ENCODE measurements at regions not wholly inside any gene's neighbourhood (a gene's known extent, or its start where the extent isn't known, plus 50 kb on each side); places are given as distances from the start of the nearest gene placed in this dataset.

DNA sequence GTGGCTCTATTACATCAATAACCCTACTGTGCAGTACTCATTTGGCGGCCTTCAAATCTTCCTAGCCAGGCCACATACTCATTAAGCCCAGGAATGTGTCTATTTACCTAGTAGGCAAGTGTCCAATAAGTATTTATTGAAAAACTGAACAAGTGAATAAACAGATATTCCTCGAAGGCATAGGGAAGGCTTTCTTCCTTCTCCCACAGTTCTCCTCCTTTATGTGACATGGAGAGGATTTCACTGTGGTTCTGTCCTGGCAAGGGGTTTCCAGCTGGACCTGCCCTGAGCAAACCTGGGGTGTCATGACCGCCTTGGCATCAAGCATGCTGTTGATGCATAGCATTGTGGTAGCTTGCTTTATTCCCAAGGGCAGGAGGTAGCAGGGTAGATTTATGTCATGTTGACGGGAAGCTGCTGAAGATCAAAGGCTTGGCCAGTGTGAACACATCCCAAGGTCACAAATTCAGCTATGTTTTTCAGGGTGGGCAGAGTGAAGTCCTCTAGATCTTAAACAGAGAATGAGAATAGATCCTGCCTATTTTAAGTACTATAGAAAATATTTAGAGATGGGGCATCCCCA lies 195.1 kb downstream of the INHBA start:
- Histone ChIP-seq H3K27ac (ENCODE audit: low read length) (no peak overlapping the region), H3K9me3 (ENCODE audit: control insufficient read depth, insufficient read depth, low read length) (peaks cover 4% of the 10 kb centered on the region), H3K27me3 (ENCODE audit: control insufficient read depth, insufficient read depth, low read length) (no peaks in the 10 kb centered on the region), H3K36me3 (ENCODE audit: control insufficient read depth, insufficient read depth, low read length) (no peaks in the 10 kb centered on the region), H3K4me3 (ENCODE audit: low read length) (no peak overlapping the region), H3K4me1 (ENCODE audit: control insufficient read depth, insufficient read depth, low read length) (no peaks in the 10 kb centered on the region)
- TF ChIP-seq, protein P1, sequence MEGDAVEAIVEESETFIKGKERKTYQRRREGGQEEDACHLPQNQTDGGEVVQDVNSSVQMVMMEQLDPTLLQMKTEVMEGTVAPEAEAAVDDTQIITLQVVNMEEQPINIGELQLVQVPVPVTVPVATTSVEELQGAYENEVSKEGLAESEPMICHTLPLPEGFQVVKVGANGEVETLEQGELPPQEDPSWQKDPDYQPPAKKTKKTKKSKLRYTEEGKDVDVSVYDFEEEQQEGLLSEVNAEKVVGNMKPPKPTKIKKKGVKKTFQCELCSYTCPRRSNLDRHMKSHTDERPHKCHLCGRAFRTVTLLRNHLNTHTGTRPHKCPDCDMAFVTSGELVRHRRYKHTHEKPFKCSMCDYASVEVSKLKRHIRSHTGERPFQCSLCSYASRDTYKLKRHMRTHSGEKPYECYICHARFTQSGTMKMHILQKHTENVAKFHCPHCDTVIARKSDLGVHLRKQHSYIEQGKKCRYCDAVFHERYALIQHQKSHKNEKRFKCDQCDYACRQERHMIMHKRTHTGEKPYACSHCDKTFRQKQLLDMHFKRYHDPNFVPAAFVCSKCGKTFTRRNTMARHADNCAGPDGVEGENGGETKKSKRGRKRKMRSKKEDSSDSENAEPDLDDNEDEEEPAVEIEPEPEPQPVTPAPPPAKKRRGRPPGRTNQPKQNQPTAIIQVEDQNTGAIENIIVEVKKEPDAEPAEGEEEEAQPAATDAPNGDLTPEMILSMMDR (IDR thresholded peaks at IDR 0.05), result no peak
- intact Hi-C loops (cut with micrococcal nuclease), result no loop called here
- ATAC-seq, result no peak
- no peaks in the 10 kb centered on the region for H3K4me1 Mint-ChIP-seq
- WGBS (ENCODE audit: insufficient coverage), result 66% methylated on average over 3 of the region's 4 CpGs
- H3K27me3 Mint-ChIP-seq (ENCODE audit: low read depth in 2 of 2), result no peaks in the 10 kb centered on the region
- H3K27ac Mint-ChIP-seq, result no peak overlapping the region
- DNase-seq, result no peak
- no peak overlapping the region for H3K4me3 Mint-ChIP-seq
- H3K36me3 Mint-ChIP-seq, result no peaks in the 10 kb centered on the region
- H3K9me3 Mint-ChIP-seq, result peaks cover 5 to 17% of the 10 kb centered on the region in 2 donors

DNA sequence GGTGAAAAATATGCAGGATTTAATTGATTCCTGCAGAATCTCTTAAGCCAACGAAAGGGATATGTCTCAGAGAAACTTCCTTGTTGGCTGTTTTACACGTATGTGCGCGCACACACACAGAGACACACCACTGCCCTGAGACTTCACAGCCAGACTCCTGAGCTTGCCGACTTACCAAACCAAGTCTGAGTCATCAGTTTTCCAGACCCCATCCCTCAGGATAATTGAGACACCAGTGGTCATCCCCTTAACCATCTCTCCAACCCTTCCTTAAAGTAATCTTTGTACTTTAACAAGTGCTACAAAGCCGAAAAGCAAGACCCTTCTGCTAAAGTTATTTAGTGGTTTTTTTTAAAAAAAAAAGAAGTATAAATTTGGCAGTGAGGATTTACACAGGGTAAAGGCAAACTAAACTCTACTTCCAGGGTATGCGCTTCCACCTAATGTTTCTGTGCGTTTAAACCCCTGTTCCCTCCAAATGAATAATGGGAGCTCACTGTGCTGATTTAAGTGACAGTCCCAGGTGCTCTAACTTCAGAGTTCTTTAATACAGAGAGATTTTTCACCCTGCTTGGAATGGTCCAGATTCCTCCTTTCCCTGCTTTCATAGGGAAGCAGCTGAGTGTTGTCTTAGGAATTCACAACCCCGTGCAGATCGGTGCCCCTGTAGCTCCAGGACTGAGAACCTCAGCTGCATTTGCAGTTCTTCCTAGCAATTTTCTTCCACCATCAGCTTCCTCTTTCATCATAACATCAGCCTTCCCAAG lies 198.5 kb downstream of the INHBA start:
- TF ChIP-seq, protein P1 (IDR thresholded peaks at IDR 0.05), result no peak
- no peaks in the 10 kb centered on the region for H3K4me1 ChIP-seq (ENCODE audit: control insufficient read depth, insufficient read depth, low read length)
- DNase-seq (no peak), ATAC-seq (no peak)
- intact Hi-C loops (cut with micrococcal nuclease), result no loop called here
- Mint-ChIP-seq H3K4me1 (no peaks in the 10 kb centered on the region), H3K36me3 (no peaks in the 10 kb centered on the region), H3K27ac (no peak overlapping the region), H3K9me3 (peaks cover 12 to 16% of the 10 kb centered on the region in 2 donors), H3K4me3 (no peak overlapping the region), H3K27me3 (ENCODE audit: low read depth in 2 of 2) (no peaks in the 10 kb centered on the region)
- H3K27me3 ChIP-seq (ENCODE audit: control insufficient read depth, insufficient read depth, low read length), result no peaks in the 10 kb centered on the region
- H3K36me3 ChIP-seq (ENCODE audit: control insufficient read depth, insufficient read depth, low read length), result no peaks in the 10 kb centered on the region
- H3K4me3 ChIP-seq (ENCODE audit: low read length), result no peak overlapping the region
- H3K9me3 ChIP-seq (ENCODE audit: control insufficient read depth, insufficient read depth, low read length), result no peaks in the 10 kb centered on the region
- 91% methylated on average over 10 of the region's 10 CpGs for WGBS (ENCODE audit: insufficient coverage)
- no peak overlapping the region for H3K27ac ChIP-seq (ENCODE audit: low read length)

DNA sequence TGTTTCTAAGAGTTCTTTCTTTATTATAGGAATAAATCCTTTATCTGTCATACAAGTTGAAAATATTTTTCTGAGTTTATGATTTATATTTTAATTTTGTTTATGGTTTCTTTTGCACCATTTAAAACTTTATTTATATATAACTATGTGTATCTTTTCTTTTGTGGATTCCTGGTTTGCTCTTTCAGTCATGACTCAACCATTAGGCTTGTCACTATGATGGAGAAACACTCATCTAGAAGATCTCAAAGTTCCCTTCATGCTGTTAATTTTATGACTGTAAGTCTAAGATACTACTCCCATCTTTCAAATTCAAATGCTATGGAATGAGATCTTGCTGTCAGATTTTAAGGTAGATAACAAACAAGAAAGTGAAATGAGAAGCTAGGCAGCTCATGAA lies 199.5 kb downstream of the INHBA start:
- no peaks in the 10 kb centered on the region for H3K27me3 Mint-ChIP-seq (ENCODE audit: low read depth in 2 of 2)
- Histone ChIP-seq H3K4me1 (ENCODE audit: control insufficient read depth, insufficient read depth, low read length) (no peaks in the 10 kb centered on the region), H3K27ac (ENCODE audit: low read length) (no peak overlapping the region), H3K4me3 (ENCODE audit: low read length) (no peak overlapping the region), H3K9me3 (ENCODE audit: control insufficient read depth, insufficient read depth, low read length) (no peaks in the 10 kb centered on the region), H3K36me3 (ENCODE audit: control insufficient read depth, insufficient read depth, low read length) (no peaks in the 10 kb centered on the region), H3K27me3 (ENCODE audit: control insufficient read depth, insufficient read depth, low read length) (no peaks in the 10 kb centered on the region)
- H3K36me3 Mint-ChIP-seq, result no peaks in the 10 kb centered on the region
- peaks cover 12 to 16% of the 10 kb centered on the region in 2 donors for H3K9me3 Mint-ChIP-seq
- intact Hi-C loops (cut with micrococcal nuclease), result no loop called here
- no peaks in the 10 kb centered on the region for H3K4me1 Mint-ChIP-seq
- ATAC-seq (no peak), DNase-seq (no peak)
- TF ChIP-seq, protein P1 (IDR thresholded peaks at IDR 0.05), result no peak
- H3K4me3 Mint-ChIP-seq, result no peak overlapping the region
- H3K27ac Mint-ChIP-seq, result no peak overlapping the region

DNA sequence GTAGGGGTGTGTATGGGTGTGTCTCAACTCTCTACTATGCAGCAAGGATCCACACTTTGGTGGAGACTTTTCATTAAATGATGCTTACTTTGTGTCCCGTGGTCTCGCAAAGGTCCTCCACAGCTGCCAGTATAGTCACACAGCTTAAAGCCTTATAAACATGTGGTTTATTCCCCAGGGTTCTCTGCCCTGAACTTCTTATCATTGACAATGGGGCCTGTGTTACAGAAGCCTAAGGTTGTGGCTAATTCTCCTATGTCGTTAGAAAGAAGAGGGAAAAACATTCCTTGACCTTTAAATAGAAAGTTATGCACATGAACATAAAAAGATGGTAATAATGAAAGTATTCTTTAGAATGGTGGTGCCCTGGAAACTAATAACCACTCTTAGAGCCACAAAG lies 201.4 kb downstream of the INHBA start:
- Mint-ChIP-seq H3K4me1 (no peaks in the 10 kb centered on the region), H3K4me3 (no peak overlapping the region), H3K27ac (no peak overlapping the region), H3K36me3 (no peaks in the 10 kb centered on the region), H3K27me3 (ENCODE audit: low read depth in 2 of 2) (no peaks in the 10 kb centered on the region), H3K9me3 (peaks cover 9 to 11% of the 10 kb centered on the region in 2 donors)
- Histone ChIP-seq H3K27ac (ENCODE audit: low read length) (no peak overlapping the region), H3K4me3 (ENCODE audit: low read length) (no peak overlapping the region), H3K4me1 (ENCODE audit: control insufficient read depth, insufficient read depth, low read length) (no peaks in the 10 kb centered on the region), H3K9me3 (ENCODE audit: control insufficient read depth, insufficient read depth, low read length) (no peaks in the 10 kb centered on the region), H3K27me3 (ENCODE audit: control insufficient read depth, insufficient read depth, low read length) (no peaks in the 10 kb centered on the region), H3K36me3 (ENCODE audit: control insufficient read depth, insufficient read depth, low read length) (no peaks in the 10 kb centered on the region)
- ATAC-seq, result no peak
- TF ChIP-seq, protein P1 (IDR thresholded peaks at IDR 0.05), result no peak
- 88% methylated on average over 3 of the region's 3 CpGs for WGBS (ENCODE audit: insufficient coverage)
- DNase-seq, result no peak
- intact Hi-C loops (cut with micrococcal nuclease), result no loop called here

All from natural killer cell (primary cell).